GM10266 (cell line): ENCODE measurements at regions not wholly inside any gene's neighbourhood (a gene's known extent, or its start where the extent isn't known, plus 50 kb on each side); places are given as distances from the start of the nearest gene placed in this dataset.

ENCODE experiments used
- DNase-seq: peaks from one replicate; pipeline ENCODE4 v3.0.0; 2012; ENCODE audit errors: extremely low spot score
- TF ChIP-seq, protein P1 (sequence below): IDR thresholded peaks from 2 replicates; pipeline ENCODE4 v1.5.1; 2012; ENCODE audit warnings: mild to moderate bottlenecking, low read depth; ENCODE audit not compliant: control insufficient read depth, insufficient read depth; ENCODE audit errors: missing control alignments

DNA sequence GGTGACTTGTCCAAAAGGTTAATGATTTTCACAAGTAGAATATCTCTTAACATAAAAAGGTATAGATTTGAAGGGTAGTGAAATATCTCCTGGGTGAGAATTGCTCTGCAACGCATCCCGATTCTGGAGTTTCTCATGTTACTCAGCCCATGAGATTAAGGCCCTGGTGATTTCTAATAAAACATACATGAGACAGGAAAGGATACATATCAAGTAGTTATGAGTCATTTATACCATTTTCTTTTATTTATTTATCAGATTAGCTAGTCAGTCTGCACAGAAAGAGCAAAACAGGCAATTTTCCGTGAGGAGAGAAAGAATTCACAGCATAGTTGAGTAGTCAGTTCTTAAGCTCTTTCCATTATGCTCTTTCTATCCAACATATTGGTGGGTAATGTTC lies 535.6 kb upstream of the ATP2B1 start:
- DNase-seq: no peak
- TF ChIP-seq, protein P1, sequence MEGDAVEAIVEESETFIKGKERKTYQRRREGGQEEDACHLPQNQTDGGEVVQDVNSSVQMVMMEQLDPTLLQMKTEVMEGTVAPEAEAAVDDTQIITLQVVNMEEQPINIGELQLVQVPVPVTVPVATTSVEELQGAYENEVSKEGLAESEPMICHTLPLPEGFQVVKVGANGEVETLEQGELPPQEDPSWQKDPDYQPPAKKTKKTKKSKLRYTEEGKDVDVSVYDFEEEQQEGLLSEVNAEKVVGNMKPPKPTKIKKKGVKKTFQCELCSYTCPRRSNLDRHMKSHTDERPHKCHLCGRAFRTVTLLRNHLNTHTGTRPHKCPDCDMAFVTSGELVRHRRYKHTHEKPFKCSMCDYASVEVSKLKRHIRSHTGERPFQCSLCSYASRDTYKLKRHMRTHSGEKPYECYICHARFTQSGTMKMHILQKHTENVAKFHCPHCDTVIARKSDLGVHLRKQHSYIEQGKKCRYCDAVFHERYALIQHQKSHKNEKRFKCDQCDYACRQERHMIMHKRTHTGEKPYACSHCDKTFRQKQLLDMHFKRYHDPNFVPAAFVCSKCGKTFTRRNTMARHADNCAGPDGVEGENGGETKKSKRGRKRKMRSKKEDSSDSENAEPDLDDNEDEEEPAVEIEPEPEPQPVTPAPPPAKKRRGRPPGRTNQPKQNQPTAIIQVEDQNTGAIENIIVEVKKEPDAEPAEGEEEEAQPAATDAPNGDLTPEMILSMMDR: no peak

DNA sequence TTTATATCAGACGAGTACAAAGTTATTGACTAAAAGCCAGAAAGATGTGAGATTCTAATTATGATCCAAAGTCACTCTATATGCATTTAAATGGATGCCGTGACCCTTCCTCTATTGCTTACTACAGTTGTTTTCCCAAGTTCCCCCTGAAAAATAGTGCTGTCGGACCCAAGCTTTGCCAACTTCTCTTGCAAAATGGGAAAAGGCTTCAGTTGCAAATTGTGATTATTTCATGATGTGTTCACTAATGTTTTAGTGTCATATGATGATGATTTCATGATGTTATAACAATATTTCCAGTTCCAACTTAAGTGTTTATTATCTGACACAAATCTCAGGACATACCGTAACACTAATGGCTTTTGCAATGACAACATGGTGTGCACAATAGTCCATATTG lies 534.6 kb upstream of the ATP2B1 start:
- DNase-seq: no peak
- TF ChIP-seq, protein P1: no peak

DNA sequence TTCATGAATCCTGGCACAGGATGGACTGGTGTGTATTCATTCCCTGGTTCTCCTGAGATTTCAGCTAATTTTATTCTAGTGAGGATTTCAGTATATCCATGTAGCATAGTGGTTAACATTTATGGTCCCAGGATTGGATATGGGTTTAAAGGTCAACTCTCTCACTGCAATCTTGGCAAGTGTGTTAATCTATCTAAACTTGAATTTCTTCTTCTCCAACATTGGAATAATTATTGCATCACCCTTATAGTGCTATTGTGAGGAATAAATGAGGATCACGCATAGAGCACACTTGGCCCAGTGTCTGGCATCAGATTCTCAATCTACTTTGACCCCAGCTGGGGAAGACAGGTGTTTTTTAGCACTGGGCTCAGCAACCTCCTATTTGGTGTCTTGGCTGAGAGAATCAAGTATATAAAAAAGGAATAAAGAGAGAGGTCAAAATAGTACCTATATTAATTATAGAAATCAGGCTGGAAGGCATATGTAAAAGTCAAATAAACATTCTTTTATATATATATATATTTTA lies 531.2 kb upstream of the ATP2B1 start:
- DNase-seq: no peak
- TF ChIP-seq, protein P1: no peak

DNA sequence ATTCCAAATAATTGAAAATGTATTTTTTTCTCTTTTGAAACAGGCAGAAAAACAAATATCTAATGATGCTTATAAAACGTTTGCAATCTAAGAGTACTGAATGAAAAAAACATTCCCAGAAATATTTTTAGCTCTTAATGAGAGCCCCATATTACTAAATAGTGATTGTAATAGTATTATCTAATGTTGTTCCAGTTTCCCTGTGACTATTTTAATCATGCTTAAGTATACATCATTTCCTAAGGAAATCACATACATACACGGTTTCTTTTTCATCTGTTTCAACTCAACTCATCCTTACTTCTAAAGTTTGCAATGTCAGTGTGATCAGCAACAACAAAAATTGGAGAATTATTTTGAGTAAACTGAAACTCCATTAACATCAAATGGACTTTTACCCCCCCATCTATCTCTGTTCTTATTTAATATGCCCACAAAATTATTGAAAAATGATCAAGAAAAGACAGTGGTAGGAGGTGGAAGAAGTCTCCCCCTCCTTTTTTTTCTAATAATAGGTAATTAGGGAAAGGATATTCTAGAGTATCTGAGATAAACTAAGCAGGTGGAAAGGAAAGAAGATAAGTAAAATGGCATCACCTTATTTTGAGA lies 530.1 kb upstream of the ATP2B1 start:
- TF ChIP-seq, protein P1: no peak
- DNase-seq: no peak

DNA sequence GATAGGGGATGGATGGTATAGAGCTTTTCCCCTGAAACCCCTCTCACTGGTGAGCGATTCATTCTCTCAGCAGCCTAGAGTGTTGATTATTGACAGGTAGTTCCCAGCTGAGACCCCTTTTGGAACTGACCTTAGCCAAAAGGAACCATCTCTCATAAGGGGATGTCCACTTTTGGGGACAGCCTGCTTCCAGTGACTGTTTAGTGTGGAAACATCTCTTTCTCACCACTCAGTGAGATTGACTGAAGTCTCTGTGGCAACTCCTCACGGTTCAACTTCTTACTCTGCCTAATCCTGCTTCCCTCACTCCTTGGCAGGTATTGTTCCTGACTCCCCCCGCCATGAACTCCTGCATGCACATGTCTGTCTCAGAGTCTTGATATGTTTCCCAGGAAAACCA lies 529.2 kb upstream of the ATP2B1 start:
- TF ChIP-seq, protein P1: no peak
- DNase-seq: no peak

DNA sequence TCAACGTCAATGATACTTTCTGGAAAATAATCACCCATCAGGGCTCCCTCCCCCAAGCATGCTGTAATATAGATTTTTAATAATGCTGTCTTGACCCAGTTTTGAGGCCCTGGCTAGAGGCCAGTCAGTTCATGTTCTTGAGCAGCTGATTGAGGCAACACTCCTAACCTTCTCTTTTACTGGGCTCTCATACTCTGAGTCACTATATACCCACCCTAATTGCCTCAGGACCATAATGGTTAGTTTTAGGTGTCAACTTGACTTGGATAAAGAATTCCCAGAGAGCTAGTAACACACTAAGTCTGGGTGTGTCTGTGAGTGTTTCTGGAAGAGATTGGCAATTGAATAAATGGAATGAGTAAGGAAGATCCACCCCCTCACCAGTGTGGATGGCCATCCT lies 527.0 kb upstream of the ATP2B1 start:
- TF ChIP-seq, protein P1: no peak
- no peak for DNase-seq

DNA sequence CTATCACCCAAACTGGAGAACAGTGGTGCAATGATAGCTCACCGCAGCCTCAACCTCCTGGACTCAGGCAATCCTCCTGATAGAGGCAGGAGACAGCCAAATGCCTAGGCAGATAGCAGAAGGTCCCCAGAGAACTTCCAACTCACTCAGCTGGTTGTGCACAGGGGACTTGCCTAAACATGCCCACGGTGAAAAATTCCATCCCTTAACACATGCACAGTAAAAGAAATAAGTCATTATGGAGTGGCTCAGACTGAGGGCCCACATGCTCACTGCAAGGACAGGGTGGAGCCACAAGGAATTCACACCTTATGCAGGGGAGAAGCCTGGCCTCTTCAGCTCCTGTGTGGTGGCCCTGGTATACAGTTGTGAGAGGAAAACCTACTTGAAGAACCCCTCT lies 525.8 kb upstream of the ATP2B1 start:
- TF ChIP-seq, protein P1: no peak
- DNase-seq: no peak
